Chondrocyte (in vitro differentiated cells): ENCODE measurements at regions not wholly inside any gene's neighbourhood (a gene's known extent, or its start where the extent isn't known, plus 50 kb on each side); places are given as distances from the start of the nearest gene placed in this dataset.
A peak's percentile ranks its signal among the peaks of the same experiment; 100 is the strongest.

Experiments used
- DNase-seq: peaks from one replicate; pipeline ENCODE4 v3.0.0; 2021; ENCODE audit warnings: mixed read lengths, low spot score
- H3K27ac Mint-ChIP-seq: one replicate; pipeline ENCODE4 v1.8.0; 2021; ENCODE audit warnings: mild to moderate bottlenecking, moderate library complexity, mixed read lengths; ENCODE audit not compliant: unreplicated experiment
- H3K27me3 Mint-ChIP-seq: 2 replicates; pipeline ENCODE4 v1.8.0; 2021; ENCODE audit warnings: low read depth, mixed read lengths
- H3K36me3 Mint-ChIP-seq: 2 replicates; pipeline ENCODE4 v1.8.0; 2021; ENCODE audit warnings: low read depth, mixed read lengths
- H3K4me1 Mint-ChIP-seq: 2 replicates; pipeline ENCODE4 v1.8.0; 2021; ENCODE audit warnings: low read depth, mild to moderate bottlenecking, mixed read lengths
- H3K4me3 Mint-ChIP-seq: one replicate; pipeline ENCODE4 v1.8.0; 2021; ENCODE audit warnings: mild to moderate bottlenecking, moderate library complexity, mixed read lengths; ENCODE audit not compliant: unreplicated experiment
- H3K9me3 Mint-ChIP-seq: 2 replicates; pipeline ENCODE4 v1.8.0; 2021; ENCODE audit warnings: low read depth, mixed read lengths
- CTCF ChIP-seq: fragments of 200-600 bp; sonication (generic); IDR thresholded peaks from 2 replicates; pipeline ENCODE4 v1.5.0; 2021; ENCODE audit warnings: antibody characterized with exemption, mild to moderate bottlenecking, moderate library complexity

GRCh38 chr13:33525763-33526162, 240.2 kb upstream of the STARD13 start:
- H3K36me3 Mint-ChIP-seq: no peaks in the 10 kb centered on the region
- no peaks in the 10 kb centered on the region for H3K27me3 Mint-ChIP-seq
- TF ChIP-seq CTCF: no peak
- H3K9me3 Mint-ChIP-seq: no peaks in the 10 kb centered on the region
- H3K4me1 Mint-ChIP-seq: peaks cover 59% of the 10 kb centered on the region
- DNase-seq: no peak
- H3K27ac Mint-ChIP-seq: peak overlapping the region; percentile 39
- no peak overlapping the region for H3K4me3 Mint-ChIP-seq

GRCh38 chr13:33526718-33527117, 241.2 kb upstream of the STARD13 start:
- peaks cover 50% of the 10 kb centered on the region for H3K4me1 Mint-ChIP-seq
- H3K36me3 Mint-ChIP-seq: no peaks in the 10 kb centered on the region
- no peak for TF ChIP-seq CTCF
- H3K27me3 Mint-ChIP-seq: no peaks in the 10 kb centered on the region
- no peak for DNase-seq
- H3K9me3 Mint-ChIP-seq: peaks cover 2% of the 10 kb centered on the region
- H3K4me3 Mint-ChIP-seq: no peak overlapping the region
- H3K27ac Mint-ChIP-seq: no peak overlapping the region

- Mint-ChIP-seq H3K4me3 (no peak overlapping the region), H3K4me1 (peaks cover 48% of the 10 kb centered on the region), H3K27me3 (no peaks in the 10 kb centered on the region), H3K9me3 (peaks cover 2% of the 10 kb centered on the region), H3K36me3 (no peaks in the 10 kb centered on the region), H3K27ac (no peak overlapping the region)
- no peak for DNase-seq
- TF ChIP-seq CTCF: no peak
Measured at GRCh38 chr13:33528896-33529295, 243.3 kb upstream of the STARD13 start.

GRCh38 chr13:33531484-33531883, 245.9 kb upstream of the STARD13 start:
- Mint-ChIP-seq H3K36me3 (no peaks in the 10 kb centered on the region), H3K4me3 (no peak overlapping the region), H3K27me3 (no peaks in the 10 kb centered on the region), H3K27ac (no peak overlapping the region), H3K4me1 (peaks cover 40% of the 10 kb centered on the region), H3K9me3 (peaks cover 2% of the 10 kb centered on the region)
- no peak for TF ChIP-seq CTCF
- DNase-seq: no peak

GRCh38 chr13:33535061-33535460, 249.5 kb upstream of the STARD13 start:
- no peak overlapping the region for H3K4me3 Mint-ChIP-seq
- no peak for TF ChIP-seq CTCF
- H3K27me3 Mint-ChIP-seq: no peaks in the 10 kb centered on the region
- no peak for DNase-seq
- no peaks in the 10 kb centered on the region for H3K36me3 Mint-ChIP-seq
- peaks cover 45% of the 10 kb centered on the region for H3K4me1 Mint-ChIP-seq
- H3K27ac Mint-ChIP-seq: no peak overlapping the region
- H3K9me3 Mint-ChIP-seq: peaks cover 2% of the 10 kb centered on the region
